SK-N-SH treated with all-trans-retinoic acid at 6 μM for 48 hours (cell line): ENCODE measurements at regions not wholly inside any gene's neighbourhood (a gene's known extent, or its start where the extent isn't known, plus 50 kb on each side); places are given as distances from the start of the nearest gene placed in this dataset.

Source experiments
- ATAC-seq: fragments of 200-7000 bp; cut with Tn5 transposase; 3 replicates; pipeline ENCODE4 v1.9.1; 2020; ENCODE audit warnings: mild to moderate bottlenecking, moderate library complexity
- ARNTL ChIP-seq: fragments of 450-650 bp; formaldehyde crosslinking; IDR thresholded peaks from 2 replicates; pipeline ENCODE4 v1.5.0; 2020; ENCODE audit warnings: low read depth, mild to moderate bottlenecking, moderate library complexity, borderline replicate concordance
- BACH2 ChIP-seq: fragments of 250-450 bp; sonication (Bioruptor Pico); IDR thresholded peaks from 2 replicates; pipeline ENCODE4 v1.9.0; 2021; ENCODE audit warnings: mild to moderate bottlenecking, borderline replicate concordance
- CREB5 ChIP-seq: fragments of 250-450 bp; sonication (Bioruptor Pico); IDR thresholded peaks from 2 replicates; pipeline ENCODE4 v1.5.1; 2020; ENCODE audit warnings: low read depth, mild to moderate bottlenecking, moderate library complexity
- CSDC2 ChIP-seq: fragments of 250-450 bp; sonication (Bioruptor Pico); IDR thresholded peaks from 2 replicates; pipeline ENCODE4 v1.5.0; 2020; ENCODE audit warnings: mild to moderate bottlenecking, moderate library complexity
- CSRNP3 ChIP-seq: fragments of 250-450 bp; sonication (Bioruptor Pico); IDR thresholded peaks from 2 replicates; pipeline ENCODE4 v1.5.1; 2021; ENCODE audit warnings: mild to moderate bottlenecking, moderate library complexity
- ESRRG ChIP-seq: fragments of 250-450 bp; sonication (Bioruptor Pico); IDR thresholded peaks from 2 replicates; pipeline ENCODE4 v1.6.1; 2021; ENCODE audit warnings: mild to moderate bottlenecking
- ISL1 ChIP-seq: fragments of 250-450 bp; sonication (Bioruptor Pico); IDR thresholded peaks from 2 replicates; pipeline ENCODE4 v2.1.2; 2022; ENCODE audit warnings: mild to moderate bottlenecking, moderate library complexity
- OSR1 ChIP-seq: fragments of 250-450 bp; sonication (Bioruptor Pico); IDR thresholded peaks from 2 replicates; pipeline ENCODE4 v1.8.0; 2022; ENCODE audit warnings: moderate library complexity, mild to moderate bottlenecking, inconsistent platforms
- PATZ1 ChIP-seq: fragments of 250-450 bp; sonication (Bioruptor Pico); IDR thresholded peaks from 2 replicates; pipeline ENCODE4 v1.8.0; 2020; ENCODE audit warnings: mild to moderate bottlenecking, moderate library complexity, borderline replicate concordance
- POU6F1 ChIP-seq: fragments of 250-450 bp; sonication (Bioruptor Pico); IDR thresholded peaks from 2 replicates; pipeline ENCODE4 v1.8.0; 2021; ENCODE audit warnings: low read depth, mild to moderate bottlenecking, moderate library complexity, borderline replicate concordance
- RARB ChIP-seq: fragments of 250-450 bp; sonication (Bioruptor Pico); IDR thresholded peaks from 2 replicates; pipeline ENCODE4 v1.8.0; 2021; ENCODE audit warnings: mild to moderate bottlenecking, moderate library complexity
- SNAI2 ChIP-seq: fragments of 250-450 bp; sonication (Bioruptor Pico); IDR thresholded peaks from 2 replicates; pipeline ENCODE4 v1.5.0; 2020; ENCODE audit warnings: mild to moderate bottlenecking, moderate library complexity
- TCF4 ChIP-seq: fragments of 250-450 bp; sonication (Bioruptor Pico); IDR thresholded peaks from 2 replicates; pipeline ENCODE4 v1.8.0; 2021; ENCODE audit warnings: mild to moderate bottlenecking, moderate library complexity, borderline replicate concordance
- TOX ChIP-seq: fragments of 250-450 bp; sonication (Bioruptor Pico); IDR thresholded peaks from 2 replicates; pipeline ENCODE4 v1.8.0; 2021; ENCODE audit warnings: mild to moderate bottlenecking, moderate library complexity, borderline replicate concordance
- TSHZ2 ChIP-seq: fragments of 250-450 bp; sonication (Bioruptor Pico); IDR thresholded peaks from 2 replicates; pipeline ENCODE4 v1.5.0; 2020; ENCODE audit warnings: mild to moderate bottlenecking, moderate library complexity
- ZC3H10 ChIP-seq: fragments of 250-450 bp; sonication (Bioruptor Pico); IDR thresholded peaks from 2 replicates; pipeline ENCODE4 v1.5.1; 2021; ENCODE audit warnings: mild to moderate bottlenecking, moderate library complexity
- ZFP3 ChIP-seq: fragments of 250-450 bp; sonication (Bioruptor Pico); IDR thresholded peaks from 2 replicates; pipeline ENCODE4 v1.5.0; 2020; ENCODE audit warnings: mild to moderate bottlenecking, moderate library complexity
- ZFP30 ChIP-seq: fragments of 450-650 bp; formaldehyde crosslinking; IDR thresholded peaks from 2 replicates; pipeline ENCODE4 v1.5.0; 2022; ENCODE audit warnings: mild to moderate bottlenecking, moderate library complexity
- ZNF565 ChIP-seq: fragments of 450-650 bp; formaldehyde crosslinking; conservative IDR thresholded peaks from 2 replicates; pipeline ENCODE4 v1.5.0; 2020; ENCODE audit warnings: low read depth, mild to moderate bottlenecking, moderate library complexity
- ZNF8 ChIP-seq: fragments of 450-650 bp; formaldehyde crosslinking; IDR thresholded peaks from 2 replicates; pipeline ENCODE4 v1.5.0; 2020; ENCODE audit warnings: mild to moderate bottlenecking, moderate library complexity

- TF ChIP-seq TCF4 (CRISPR knock-in tag) = no peak
- no peak for TF ChIP-seq OSR1 (CRISPR knock-in tag)
- TF ChIP-seq SNAI2 (CRISPR knock-in tag) = no peak
- TF ChIP-seq POU6F1 (CRISPR knock-in tag) = no peak
- no peak for TF ChIP-seq ARNTL (CRISPR knock-in tag)
- TF ChIP-seq CSRNP3 = no peak
- no peak for TF ChIP-seq ZNF8 (CRISPR knock-in tag)
- ATAC-seq = no peak
Observed at GRCh38 chr2:12434630-12435098, 282.1 kb upstream of the TRIB2 start.

- TF ChIP-seq ZNF8 (CRISPR knock-in tag) (no peak), ISL1 (CRISPR knock-in tag) (no peak), CREB5 (CRISPR knock-in tag) (no peak), TOX (CRISPR knock-in tag) (no peak), RARB (CRISPR knock-in tag) (no peak), PATZ1 (CRISPR knock-in tag) (no peak), ESRRG (CRISPR knock-in tag) (no peak), ZC3H10 (CRISPR knock-in tag) (no peak), TCF4 (CRISPR knock-in tag) (no peak), TSHZ2 (CRISPR knock-in tag) (no peak), BACH2 (CRISPR knock-in tag) (no peak), POU6F1 (CRISPR knock-in tag) (no peak), SNAI2 (CRISPR knock-in tag) (no peak)
- ATAC-seq = no peak
Observed at GRCh38 chr2:12435430-12436222, 281.1 kb upstream of the TRIB2 start.

- no peak for ATAC-seq
- no peak for TF ChIP-seq CSDC2 (CRISPR knock-in tag)
- TF ChIP-seq TCF4 (CRISPR knock-in tag) = no peak
- TF ChIP-seq ZNF8 (CRISPR knock-in tag) = no peak
- no peak for TF ChIP-seq ZFP3 (CRISPR knock-in tag)
- no peak for TF ChIP-seq ESRRG (CRISPR knock-in tag)
- no peak for TF ChIP-seq SNAI2 (CRISPR knock-in tag)
- no peak for TF ChIP-seq CSRNP3
- no peak for TF ChIP-seq POU6F1 (CRISPR knock-in tag)
- no peak for TF ChIP-seq ZFP30 (CRISPR knock-in tag)
- TF ChIP-seq BACH2 (CRISPR knock-in tag) = no peak
- TF ChIP-seq ZNF565 (CRISPR knock-in tag) = no peak
- TF ChIP-seq OSR1 (CRISPR knock-in tag) = no peak
- no peak for TF ChIP-seq TOX (CRISPR knock-in tag)
- no peak for TF ChIP-seq ZC3H10 (CRISPR knock-in tag)
Observed at GRCh38 chr2:12436483-12436882, 280.3 kb upstream of the TRIB2 start.
